HEK293 (cell line): ENCODE measurements at regions not wholly inside any gene's neighbourhood (a gene's known extent, or its start where the extent isn't known, plus 50 kb on each side); places are given as distances from the start of the nearest gene placed in this dataset.

ENCODE experiments used
- BCL11A ChIP-seq: fragments of 450-650 bp; formaldehyde crosslinking; IDR thresholded peaks from 2 replicates; pipeline ENCODE4 v1.5.1; 2016; ENCODE audit warnings: low read depth, missing biosample characterization, missing genetic modification characterization
- KLF10 ChIP-seq: fragments of 450-650 bp; IDR thresholded peaks from 2 replicates; pipeline ENCODE4 v1.5.1; 2018; ENCODE audit warnings: missing biosample characterization, mild to moderate bottlenecking, missing genetic modification characterization
- RBAK ChIP-seq: fragments of 450-650 bp; formaldehyde crosslinking; IDR thresholded peaks from 2 replicates; pipeline ENCODE4 v1.5.1; 2016; ENCODE audit warnings: missing biosample characterization, missing genetic modification characterization
- SETDB1 ChIP-seq: IDR thresholded peaks from one replicate; pipeline ENCODE4 v1.6.1; 2017; ENCODE audit warnings: mild to moderate bottlenecking, low read length, moderate library complexity, mixed read lengths; ENCODE audit not compliant: insufficient read length
- SP7 ChIP-seq: fragments of 450-650 bp; formaldehyde crosslinking; IDR thresholded peaks from 2 replicates; pipeline ENCODE4 v1.5.1; 2016; ENCODE audit warnings: missing biosample characterization, missing genetic modification characterization
- ZBTB11 ChIP-seq: fragments of 450-650 bp; formaldehyde crosslinking; conservative IDR thresholded peaks from 2 replicates; pipeline ENCODE4 v1.5.1; 2016; ENCODE audit warnings: low read depth, missing biosample characterization, missing genetic modification characterization
- ZBTB21 ChIP-seq: fragments of 450-650 bp; formaldehyde crosslinking; IDR thresholded peaks from 2 replicates; pipeline ENCODE4 v1.5.1; 2017; ENCODE audit warnings: missing biosample characterization, missing genetic modification characterization
- ZIC2 ChIP-seq: fragments of 450-650 bp; formaldehyde crosslinking; IDR thresholded peaks from 2 replicates; pipeline ENCODE4 v1.5.1; 2016; ENCODE audit warnings: missing biosample characterization, missing genetic modification characterization
- ZNF155 ChIP-seq: fragments of 450-650 bp; formaldehyde crosslinking; IDR thresholded peaks from 2 replicates; pipeline ENCODE4 v1.5.1; 2016; ENCODE audit warnings: missing biosample characterization, missing genetic modification characterization
- ZNF280D ChIP-seq: fragments of 450-650 bp; formaldehyde crosslinking; IDR thresholded peaks from 2 replicates; pipeline ENCODE4 v1.5.1; 2016; ENCODE audit warnings: missing biosample characterization, missing genetic modification characterization
- ZNF302 ChIP-seq: fragments of 450-650 bp; formaldehyde crosslinking; IDR thresholded peaks from 2 replicates; pipeline ENCODE4 v1.5.1; 2016; ENCODE audit warnings: missing biosample characterization, missing genetic modification characterization, low read depth
- ZNF341 ChIP-seq: fragments of 450-650 bp; formaldehyde crosslinking; IDR thresholded peaks from 2 replicates; pipeline ENCODE4; 2016; ENCODE audit warnings: low read depth, missing biosample characterization, missing genetic modification characterization
- ZNF398 ChIP-seq: fragments of 450-650 bp; formaldehyde crosslinking; IDR thresholded peaks from 2 replicates; pipeline ENCODE4 v1.5.1; 2017; ENCODE audit warnings: missing biosample characterization, missing genetic modification characterization
- ZNF416 ChIP-seq: fragments of 450-650 bp; formaldehyde crosslinking; IDR thresholded peaks from 2 replicates; pipeline ENCODE4 v1.5.1; 2016; ENCODE audit warnings: missing biosample characterization, missing genetic modification characterization
- ZNF423 ChIP-seq: fragments of 450-650 bp; formaldehyde crosslinking; IDR thresholded peaks from 2 replicates; pipeline ENCODE4 v1.5.1; 2016; ENCODE audit warnings: missing biosample characterization, missing genetic modification characterization
- ZNF433 ChIP-seq: fragments of 450-650 bp; formaldehyde crosslinking; IDR thresholded peaks from 2 replicates; pipeline ENCODE4 v1.5.1; 2016; ENCODE audit warnings: missing biosample characterization, missing genetic modification characterization, low read depth
- ZNF521 ChIP-seq: fragments of 450-650 bp; formaldehyde crosslinking; IDR thresholded peaks from 2 replicates; pipeline ENCODE4 v1.5.1; 2017; ENCODE audit warnings: missing biosample characterization, mild to moderate bottlenecking, missing genetic modification characterization
- ZNF555 ChIP-seq: fragments of 450-650 bp; formaldehyde crosslinking; conservative IDR thresholded peaks from 2 replicates; pipeline ENCODE4 v1.5.1; 2017; ENCODE audit warnings: missing biosample characterization, mild to moderate bottlenecking, missing genetic modification characterization, inconsistent platforms
- ZNF629 ChIP-seq: fragments of 450-650 bp; formaldehyde crosslinking; IDR thresholded peaks from 2 replicates; pipeline ENCODE4 v1.5.1; 2017; ENCODE audit warnings: missing biosample characterization, missing genetic modification characterization
- ZNF654 ChIP-seq: fragments of 450-650 bp; formaldehyde crosslinking; IDR thresholded peaks from 2 replicates; pipeline ENCODE4 v1.5.1; 2016; ENCODE audit warnings: low read depth, missing biosample characterization, missing genetic modification characterization
- ZNF658 ChIP-seq: fragments of 450-650 bp; formaldehyde crosslinking; IDR thresholded peaks from 2 replicates; pipeline ENCODE4; 2016; ENCODE audit warnings: missing biosample characterization, missing genetic modification characterization
- ZNF776 ChIP-seq: fragments of 450-650 bp; formaldehyde crosslinking; IDR thresholded peaks from 2 replicates; pipeline ENCODE4 v1.5.0; 2017; ENCODE audit warnings: missing biosample characterization, missing genetic modification characterization, borderline replicate concordance
- ZNF791 ChIP-seq: fragments of 450-650 bp; formaldehyde crosslinking; IDR thresholded peaks from 2 replicates; pipeline ENCODE4 v1.5.1; 2016; ENCODE audit warnings: missing biosample characterization, missing genetic modification characterization
- ZSCAN16 ChIP-seq: fragments of 450-650 bp; formaldehyde crosslinking; IDR thresholded peaks from 2 replicates; pipeline ENCODE4 v1.5.1; 2016; ENCODE audit warnings: missing biosample characterization, missing genetic modification characterization
- TF ChIP-seq, protein P1 (sequence below): fragments of 450-650 bp; formaldehyde crosslinking; IDR thresholded peaks from 2 replicates; pipeline ENCODE4 v1.5.1; 2016; ENCODE audit warnings: missing biosample characterization, missing genetic modification characterization
- TF ChIP-seq, protein P2 (sequence below): fragments of 450-650 bp; formaldehyde crosslinking; IDR thresholded peaks from 2 replicates; pipeline ENCODE4 v1.5.1; 2016; ENCODE audit warnings: missing biosample characterization, missing genetic modification characterization
- TF ChIP-seq, protein P3 (sequence below): sonication (generic); formaldehyde crosslinking; IDR thresholded peaks from 2 replicates; pipeline ENCODE4 v1.8.1; 2022; ENCODE audit warnings: mild to moderate bottlenecking, moderate library complexity, missing genetic modification reagents

DNA sequence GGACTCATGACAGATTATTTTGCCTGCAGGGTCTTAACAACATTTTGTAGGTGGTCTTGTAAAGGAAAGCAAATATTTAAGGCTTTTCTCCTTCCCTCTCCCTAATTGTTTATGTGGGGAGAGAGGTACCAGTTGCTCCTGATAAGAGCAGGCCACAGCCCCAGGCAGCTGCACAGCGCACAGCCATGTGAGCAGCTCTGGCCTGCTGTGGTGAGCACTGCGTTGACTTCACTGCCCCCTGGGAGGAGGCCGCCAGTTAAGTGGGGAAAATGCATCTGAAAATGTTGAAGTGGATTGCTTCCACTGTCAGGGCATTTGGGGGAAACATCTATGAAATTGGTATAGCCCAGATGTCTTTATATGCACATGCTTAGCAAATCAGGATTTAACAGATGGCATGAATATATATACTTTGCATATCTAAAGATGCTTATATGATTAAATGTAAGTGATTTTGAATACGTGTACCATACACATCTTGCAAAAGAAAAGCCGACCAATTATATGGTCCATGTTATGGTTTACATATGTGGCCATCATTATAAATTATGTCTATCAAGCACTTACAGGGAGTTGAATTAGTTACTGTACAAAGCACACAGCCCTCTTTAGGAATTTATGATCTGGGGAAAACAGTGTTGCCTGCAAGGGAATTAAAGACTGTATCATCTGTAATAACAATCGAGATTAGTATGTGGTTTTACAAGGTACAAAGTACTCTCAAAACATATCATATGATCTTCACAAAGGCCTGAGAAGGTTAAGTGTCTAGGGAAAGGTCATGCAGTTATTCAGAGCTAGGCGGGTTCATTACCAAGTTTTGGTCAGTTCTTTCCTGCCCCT, 132.1 kb downstream of the RHOU start (continued):
- no peak; the same call in 1 of the 2 replicates for TF ChIP-seq ZNF398
- TF ChIP-seq ZNF776 (tag by site-specific recombination), result no peak
- TF ChIP-seq KLF10 (tag by site-specific recombination), result peak; percentile 6; the same call in 1 of the 2 replicates
- no peak for TF ChIP-seq ZSCAN16 (tag by site-specific recombination)
- TF ChIP-seq ZNF555 (tag by site-specific recombination), result no peak
- TF ChIP-seq ZNF341, result 0 out of 2 replicates have a peak, but pooled peaks have one; percentile 11
- TF ChIP-seq ZNF155 (tag by site-specific recombination), result no peak
- no peak for TF ChIP-seq ZNF416 (tag by site-specific recombination)
- no peak; the same call in 1 of the 2 replicates for TF ChIP-seq SP7 (tag by site-specific recombination)
- no peak for TF ChIP-seq BCL11A
- no peak for TF ChIP-seq ZNF280D (tag by site-specific recombination)
- TF ChIP-seq ZNF654, result no peak
- TF ChIP-seq ZIC2 (tag by site-specific recombination), result peak; percentile 99
- no peak for TF ChIP-seq SETDB1
- TF ChIP-seq, protein P1, sequence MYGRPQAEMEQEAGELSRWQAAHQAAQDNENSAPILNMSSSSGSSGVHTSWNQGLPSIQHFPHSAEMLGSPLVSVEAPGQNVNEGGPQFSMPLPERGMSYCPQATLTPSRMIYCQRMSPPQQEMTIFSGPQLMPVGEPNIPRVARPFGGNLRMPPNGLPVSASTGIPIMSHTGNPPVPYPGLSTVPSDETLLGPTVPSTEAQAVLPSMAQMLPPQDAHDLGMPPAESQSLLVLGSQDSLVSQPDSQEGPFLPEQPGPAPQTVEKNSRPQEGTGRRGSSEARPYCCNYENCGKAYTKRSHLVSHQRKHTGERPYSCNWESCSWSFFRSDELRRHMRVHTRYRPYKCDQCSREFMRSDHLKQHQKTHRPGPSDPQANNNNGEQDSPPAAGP, result no peak
- peak; percentile 55 for TF ChIP-seq ZNF629 (tag by site-specific recombination)
- TF ChIP-seq ZNF658 (tag by site-specific recombination), result no peak
- TF ChIP-seq ZNF433 (tag by site-specific recombination), result no peak
- TF ChIP-seq RBAK (tag by site-specific recombination), result no peak
- TF ChIP-seq ZNF302 (tag by site-specific recombination), result no peak
- no peak for TF ChIP-seq ZNF791 (tag by site-specific recombination)
- TF ChIP-seq, protein P2, sequence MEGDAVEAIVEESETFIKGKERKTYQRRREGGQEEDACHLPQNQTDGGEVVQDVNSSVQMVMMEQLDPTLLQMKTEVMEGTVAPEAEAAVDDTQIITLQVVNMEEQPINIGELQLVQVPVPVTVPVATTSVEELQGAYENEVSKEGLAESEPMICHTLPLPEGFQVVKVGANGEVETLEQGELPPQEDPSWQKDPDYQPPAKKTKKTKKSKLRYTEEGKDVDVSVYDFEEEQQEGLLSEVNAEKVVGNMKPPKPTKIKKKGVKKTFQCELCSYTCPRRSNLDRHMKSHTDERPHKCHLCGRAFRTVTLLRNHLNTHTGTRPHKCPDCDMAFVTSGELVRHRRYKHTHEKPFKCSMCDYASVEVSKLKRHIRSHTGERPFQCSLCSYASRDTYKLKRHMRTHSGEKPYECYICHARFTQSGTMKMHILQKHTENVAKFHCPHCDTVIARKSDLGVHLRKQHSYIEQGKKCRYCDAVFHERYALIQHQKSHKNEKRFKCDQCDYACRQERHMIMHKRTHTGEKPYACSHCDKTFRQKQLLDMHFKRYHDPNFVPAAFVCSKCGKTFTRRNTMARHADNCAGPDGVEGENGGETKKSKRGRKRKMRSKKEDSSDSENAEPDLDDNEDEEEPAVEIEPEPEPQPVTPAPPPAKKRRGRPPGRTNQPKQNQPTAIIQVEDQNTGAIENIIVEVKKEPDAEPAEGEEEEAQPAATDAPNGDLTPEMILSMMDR (tag by site-specific recombination), result peak; percentile 58; the same call in 1 of the 2 replicates
- no peak for TF ChIP-seq ZNF521 (tag by site-specific recombination)
- 0 out of 2 replicates have a peak, but pooled peaks have one; percentile 3 for TF ChIP-seq ZNF423 (tag by site-specific recombination)
- no peak for TF ChIP-seq ZBTB21
- no peak for TF ChIP-seq ZBTB11 (tag by site-specific recombination)
- TF ChIP-seq, protein P3, sequence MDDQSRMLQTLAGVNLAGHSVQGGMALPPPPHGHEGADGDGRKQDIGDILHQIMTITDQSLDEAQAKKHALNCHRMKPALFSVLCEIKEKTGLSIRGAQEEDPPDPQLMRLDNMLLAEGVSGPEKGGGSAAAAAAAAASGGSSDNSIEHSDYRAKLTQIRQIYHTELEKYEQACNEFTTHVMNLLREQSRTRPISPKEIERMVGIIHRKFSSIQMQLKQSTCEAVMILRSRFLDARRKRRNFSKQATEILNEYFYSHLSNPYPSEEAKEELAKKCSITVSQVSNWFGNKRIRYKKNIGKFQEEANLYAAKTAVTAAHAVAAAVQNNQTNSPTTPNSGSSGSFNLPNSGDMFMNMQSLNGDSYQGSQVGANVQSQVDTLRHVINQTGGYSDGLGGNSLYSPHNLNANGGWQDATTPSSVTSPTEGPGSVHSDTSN (CRISPR knock-in tag), result no peak
